Retina (tissue), 1 donor: ENCODE measurements at regions not wholly inside any gene's neighbourhood (a gene's known extent, or its start where the extent isn't known, plus 50 kb on each side); places are given as distances from the start of the nearest gene placed in this dataset.
"Not testable (repeated sequence)": the region's sequence is repeated elsewhere in the genome, so short reads cannot be mapped to it uniquely, and the experiment has no call there.

Experiments
- DNase-seq: peaks from one replicate; pipeline ENCODE4 v3.0.0-alpha.2; 2016

DNA sequence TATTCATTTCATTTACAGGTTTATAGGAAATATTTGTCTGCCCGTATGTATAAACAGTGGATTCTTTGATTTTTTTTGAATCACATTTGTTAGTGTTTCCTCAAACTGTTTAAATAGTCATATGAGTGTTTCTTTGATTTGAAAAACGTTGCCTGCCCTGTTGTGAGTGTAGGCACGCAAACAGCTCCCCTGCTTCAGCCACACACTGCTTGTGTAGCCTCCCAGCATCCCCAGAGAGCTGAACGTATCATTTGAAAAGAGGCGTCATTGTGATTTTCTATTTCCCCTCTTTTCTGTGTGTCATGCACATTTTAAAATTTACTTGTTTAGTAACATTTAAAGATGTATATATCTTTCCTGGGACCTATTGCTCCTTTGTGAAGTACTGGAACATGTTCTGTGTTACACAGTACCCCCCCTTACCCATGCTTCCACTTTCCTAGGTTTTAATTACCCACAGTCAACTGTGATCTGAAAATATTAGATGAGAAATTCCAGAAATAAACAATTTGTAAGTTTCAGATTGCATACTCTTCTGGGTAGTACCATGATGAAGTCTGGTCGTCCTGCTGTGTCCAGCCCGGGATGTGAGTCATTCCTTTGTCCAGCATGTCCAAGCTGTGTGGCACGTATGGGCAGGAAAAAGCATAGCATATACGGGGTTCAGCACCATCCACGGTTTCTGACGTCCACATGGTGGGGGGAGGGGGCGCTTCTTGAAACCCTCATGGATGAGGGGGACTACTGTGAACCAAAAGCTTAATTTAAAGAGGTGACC, 78.7 kb downstream of the NPIPB11 start:
- not testable (repeated sequence) for DNase-seq

- DNase-seq: not testable (repeated sequence)
These were observed 80.1 kb downstream of the NPIPB11 start for GRCh38 chr16:29326164-29327125.

DNA sequence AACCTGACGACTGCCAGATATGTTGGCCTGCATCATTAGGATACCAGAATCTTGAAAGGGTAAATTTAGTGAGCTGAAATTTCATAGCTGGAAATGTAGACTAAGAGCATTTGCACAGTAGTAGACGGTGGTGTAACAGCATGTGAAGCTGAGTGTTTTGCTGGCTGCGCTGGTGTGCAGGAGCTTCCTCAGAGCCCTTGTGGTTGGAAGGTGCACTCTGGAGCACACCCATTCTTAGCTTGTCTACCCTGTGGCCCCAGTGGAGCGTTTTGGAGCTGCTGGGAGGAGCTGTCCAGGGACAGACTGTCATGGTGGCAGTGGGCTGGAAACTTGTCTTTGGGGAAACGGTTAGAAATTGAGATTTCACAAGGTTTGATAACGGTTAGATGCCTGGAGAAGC, 82.8 kb downstream of the NPIPB11 start:
- DNase-seq: not testable (repeated sequence)

DNA sequence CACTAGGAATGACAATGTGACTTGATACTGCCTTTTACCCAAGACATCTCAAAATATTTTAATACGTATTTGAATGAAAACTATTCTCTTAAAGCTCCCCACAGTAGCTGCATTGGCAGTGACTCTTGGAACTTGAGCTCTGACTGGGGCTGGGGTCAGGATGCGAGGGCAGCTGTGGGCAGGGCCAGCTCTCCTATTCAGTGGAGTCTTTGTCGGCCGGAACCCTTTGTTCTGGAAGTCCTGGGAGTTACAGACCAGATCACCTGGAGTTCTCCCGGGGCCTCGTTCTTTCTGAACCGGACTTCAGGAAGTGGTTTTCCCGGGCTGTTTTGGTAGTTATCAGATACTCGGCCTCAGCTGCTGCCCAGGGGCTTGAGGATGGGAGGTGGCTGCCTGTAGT, 84.9 kb downstream of the NPIPB11 start:
- DNase-seq: no peak

DNA sequence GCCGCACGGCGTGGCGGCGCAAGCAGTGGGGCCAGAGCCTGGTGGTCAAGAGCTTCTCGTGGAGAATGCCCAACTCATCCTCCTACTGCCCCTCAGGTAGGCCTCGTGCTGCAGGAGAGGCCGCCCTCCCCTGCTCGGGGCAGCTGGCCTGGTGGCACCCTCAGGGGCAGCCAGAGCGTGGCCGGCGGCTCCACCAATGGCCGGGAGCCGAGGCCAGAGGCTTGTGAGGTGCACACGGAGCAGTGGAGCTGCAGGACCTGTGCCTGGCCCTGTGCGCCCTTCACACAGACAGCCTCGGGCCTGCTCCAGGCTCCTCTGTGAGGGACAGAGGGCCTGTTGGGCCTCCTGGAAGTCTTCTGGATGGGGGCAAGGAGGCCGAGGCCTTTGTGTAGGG, 85.5 kb downstream of the NPIPB11 start:
- DNase-seq: no peak

DNA sequence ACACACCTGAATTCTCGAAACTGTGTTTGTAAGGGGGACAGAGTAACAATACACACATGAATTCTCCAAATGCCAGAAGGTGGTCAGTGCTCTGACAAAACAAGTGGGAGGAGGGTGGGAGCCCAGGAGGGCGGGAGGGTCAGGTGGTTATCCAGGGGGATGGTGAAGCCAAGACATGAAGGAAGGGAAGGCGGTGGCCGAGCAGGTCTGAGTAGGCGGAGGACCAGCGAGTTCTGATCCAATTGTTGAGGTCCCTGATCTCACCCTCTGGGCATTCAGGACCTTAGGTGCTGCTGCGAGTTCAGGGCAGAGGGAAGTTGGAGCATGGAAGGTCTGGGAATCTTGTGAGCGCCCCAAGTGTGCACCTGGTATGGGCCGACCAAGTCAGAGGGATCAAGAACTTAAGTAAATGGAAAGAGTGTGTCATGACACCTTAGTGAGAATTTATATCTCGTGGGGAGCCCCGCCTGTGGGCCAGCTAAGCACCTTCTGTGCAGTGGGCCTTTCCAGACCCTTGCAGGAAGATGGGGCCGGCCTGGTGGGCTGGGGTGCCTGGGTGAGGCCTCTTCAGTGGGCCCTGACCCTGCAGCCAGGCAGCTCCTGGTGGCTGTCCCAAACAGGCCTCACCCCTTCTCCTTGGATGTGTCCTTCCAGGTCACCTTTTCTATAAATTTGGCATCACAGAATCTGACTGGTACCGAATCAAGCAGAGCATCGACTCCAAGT, 86.1 kb downstream of the NPIPB11 start:
- no peak for DNase-seq

GRCh38 chr16:29319726-29320125, 86.8 kb downstream of the NPIPB11 start:
- no peak for DNase-seq

GRCh38 chr16:29318561-29318968, 87.9 kb downstream of the NPIPB11 start:
- DNase-seq: not testable (repeated sequence)

DNA sequence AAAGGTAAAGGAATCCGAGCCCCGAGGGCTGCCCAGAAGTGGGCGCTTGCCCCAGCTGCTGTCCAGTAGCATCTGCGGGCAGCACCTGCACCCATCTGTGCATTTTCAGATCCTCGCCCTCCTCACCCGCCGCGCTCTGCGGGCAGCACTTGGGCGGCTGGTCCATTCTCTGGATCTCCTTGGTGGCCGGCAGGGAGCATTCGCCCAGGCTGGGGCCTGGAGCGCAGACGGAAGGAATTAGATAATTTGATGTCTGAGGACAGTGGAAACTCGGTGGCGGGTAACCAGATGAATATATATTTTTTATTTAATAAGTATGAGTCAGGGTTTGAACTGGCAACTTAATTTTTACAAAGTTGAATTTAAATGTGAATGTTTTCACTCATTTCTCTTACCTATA, 88.5 kb downstream of the NPIPB11 start:
- DNase-seq: no peak

DNA sequence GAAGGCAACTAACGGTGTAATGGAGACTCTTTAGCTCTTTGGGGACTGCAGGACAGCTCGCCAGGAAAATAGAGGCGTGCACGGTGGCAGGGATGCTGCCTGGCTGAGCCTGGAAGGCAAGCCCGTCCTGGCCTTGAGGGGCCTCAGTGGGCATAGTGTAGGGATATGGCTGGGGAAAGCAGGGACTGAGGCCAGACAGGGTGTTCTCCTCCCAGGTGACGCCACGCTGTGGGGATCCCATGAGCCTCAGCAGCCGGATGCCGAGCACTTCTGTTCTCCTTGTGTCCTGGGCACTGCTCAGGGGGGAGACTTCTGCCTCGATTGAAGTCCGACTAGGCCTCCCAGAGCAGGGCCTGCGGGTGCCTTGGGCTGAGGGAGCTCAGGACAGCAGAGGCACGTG, 89.2 kb downstream of the NPIPB11 start:
- DNase-seq: no peak

DNA sequence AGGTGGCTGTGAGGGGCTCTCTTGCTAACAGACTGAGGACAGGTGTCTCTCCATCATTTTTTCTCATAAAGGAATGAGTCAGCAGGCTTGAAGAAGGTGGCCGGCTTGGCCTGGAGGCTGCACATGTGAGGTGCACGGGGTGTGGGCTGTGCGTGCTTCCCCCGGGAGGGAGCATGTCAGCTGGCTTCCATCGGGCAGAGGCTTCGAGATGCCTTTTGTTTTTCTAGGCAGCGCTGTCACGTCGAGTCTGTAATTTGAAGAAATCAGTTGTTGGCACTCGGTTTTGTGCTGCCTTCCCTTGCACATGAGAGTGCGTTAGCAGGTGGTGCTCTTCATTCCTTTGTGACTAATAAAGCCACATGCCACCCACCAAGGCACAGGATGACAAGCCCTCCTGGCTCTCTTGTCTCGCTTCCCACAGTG, 89.7 kb downstream of the NPIPB11 start:
- DNase-seq: peak; percentile 59

DNA sequence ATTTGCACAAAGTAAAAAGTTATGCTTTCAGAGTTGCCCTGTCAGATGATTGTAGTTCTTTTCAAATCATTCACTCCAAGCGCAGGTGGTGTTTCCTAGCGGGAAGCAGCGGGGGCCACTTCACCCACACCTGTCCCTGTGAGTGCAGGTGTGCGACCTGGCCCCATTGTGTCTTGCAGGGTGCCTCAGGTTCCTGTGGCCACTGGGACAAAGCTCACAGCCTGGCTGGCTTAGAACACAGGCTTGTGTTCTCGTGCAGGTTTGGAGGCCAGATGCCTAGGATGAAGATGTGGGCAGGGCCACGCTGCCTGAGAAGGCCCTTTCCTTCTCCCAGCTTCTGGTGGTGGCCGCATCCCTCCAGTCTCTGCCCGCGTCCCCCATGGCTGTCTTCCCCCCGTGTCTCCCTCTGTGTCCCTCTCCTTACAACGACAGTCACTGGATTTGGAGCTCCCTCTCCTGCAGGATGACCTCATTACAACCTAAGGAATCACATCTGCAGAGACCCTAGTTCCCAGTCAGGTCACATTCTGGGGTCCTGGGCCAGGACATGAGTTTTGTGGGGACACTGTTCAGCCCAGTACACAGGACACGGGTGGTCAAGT, 90.5 kb downstream of the NPIPB11 start:
- peak; percentile 58 for DNase-seq

GRCh38 chr16:29315046-29315445, 91.5 kb downstream of the NPIPB11 start:
- DNase-seq: no peak

- DNase-seq: no peak
These were observed 92.1 kb downstream of the NPIPB11 start for GRCh38 chr16:29314292-29314934.

- no peak for DNase-seq
These were observed 92.9 kb downstream of the NPIPB11 start for GRCh38 chr16:29313559-29314048.

- DNase-seq: peak; percentile 67
These were observed 93.5 kb downstream of the NPIPB11 start for GRCh38 chr16:29312835-29313558.

GRCh38 chr16:29312345-29312675, 94.2 kb downstream of the NPIPB11 start:
- DNase-seq: not testable (repeated sequence)

DNA sequence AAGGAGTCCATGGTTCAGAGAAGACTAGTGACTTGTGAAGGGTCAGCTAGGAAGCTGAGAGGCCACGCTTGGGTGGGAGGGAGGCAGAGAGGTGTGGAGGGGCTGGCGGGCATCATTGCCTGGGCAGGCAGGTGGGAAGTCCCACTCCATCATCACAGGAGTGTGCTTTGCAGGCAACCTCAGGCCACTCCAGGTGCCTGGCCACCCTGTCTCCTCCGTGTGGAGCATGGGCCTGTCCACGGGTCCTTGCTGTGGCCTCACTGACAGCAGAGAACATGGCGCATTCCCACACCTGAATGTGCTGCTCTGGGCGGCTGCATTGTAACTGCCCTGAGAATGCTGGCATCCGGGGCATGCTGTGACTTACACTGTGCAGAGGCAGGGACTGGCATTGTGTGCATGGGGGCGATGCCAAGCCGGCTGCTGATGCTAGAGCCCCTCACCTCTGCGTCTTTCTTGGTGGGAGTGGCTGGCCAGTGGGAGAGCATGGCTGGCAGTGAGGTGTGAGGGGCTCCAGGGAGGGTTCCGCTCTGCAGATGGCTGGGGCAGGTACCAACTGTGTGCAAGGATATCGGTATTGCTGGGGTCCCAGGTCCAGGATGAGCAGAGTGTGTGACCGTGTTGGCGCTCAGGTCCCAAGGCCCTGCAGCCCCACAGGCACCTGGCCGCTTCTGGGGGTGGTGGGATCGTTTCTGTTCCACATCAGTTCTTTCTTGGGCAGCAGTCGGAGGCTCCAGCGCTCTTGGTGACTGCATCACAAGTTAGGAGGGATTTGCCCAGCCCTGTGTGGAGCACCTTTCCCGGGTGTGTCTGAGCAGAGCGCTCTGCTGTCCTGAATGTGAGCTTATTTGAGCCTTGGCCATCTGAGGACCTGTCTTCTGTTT, 94.8 kb downstream of the NPIPB11 start:
- no peak for DNase-seq

GRCh38 chr16:29310852-29311314, 95.6 kb downstream of the NPIPB11 start:
- DNase-seq: no peak

DNA sequence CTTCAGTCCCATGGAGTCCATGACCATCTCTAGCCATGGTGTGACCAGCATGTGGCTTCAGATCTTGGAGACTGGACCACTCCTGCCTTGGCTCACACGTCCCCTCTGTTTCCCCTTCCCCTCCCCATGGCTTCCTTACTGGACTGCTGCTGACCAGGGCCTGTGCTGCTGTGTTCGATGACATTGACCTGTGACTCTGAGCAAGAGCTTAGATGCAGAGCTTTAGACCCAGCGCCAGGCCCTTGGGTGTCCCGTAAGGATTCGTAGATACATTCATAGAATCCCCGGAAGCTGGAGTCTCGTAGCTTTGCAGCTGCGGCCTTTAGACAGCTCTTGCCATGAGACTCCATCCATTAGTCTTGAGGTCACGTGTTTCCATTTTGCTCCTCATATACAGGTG, 96.3 kb downstream of the NPIPB11 start:
- not testable (repeated sequence) for DNase-seq
